Activated CD4-positive, alpha-beta T cell treated with anti-CD3 and anti-CD28 coated beads for 36 hours (primary cell): ENCODE measurements at regions not wholly inside any gene's neighbourhood (a gene's known extent, or its start where the extent isn't known, plus 50 kb on each side); places are given as distances from the start of the nearest gene placed in this dataset.
"Not testable (repeated sequence)": the region's sequence is repeated elsewhere in the genome, so short reads cannot be mapped to it uniquely, and the experiment has no call there.

Experiments used
- ATAC-seq: fragments of 200-7000 bp; cut with Tn5 transposase; one replicate; pipeline ENCODE4 v1.10.0; 2021; ENCODE audit warnings: mild to moderate bottlenecking, moderate library complexity
- CTCF ChIA-PET: fragments of 350-600 bp; sonication (Branson Sonifier 250); formaldehyde crosslinking; loops from one replicate; lab custom pipeline; 2021; ENCODE audit warnings: antibody characterized with exemption; lab: Charles Lee
- POLR2A ChIA-PET: fragments of 350-600 bp; sonication (Branson Sonifier 250); formaldehyde crosslinking; loops from one replicate; lab custom pipeline; 2021; ENCODE audit warnings: antibody characterized with exemption, inconsistent platforms; lab: Charles Lee
- DNase-seq: peaks from one replicate; pipeline ENCODE4 v3.0.0-alpha.2; 2020
- H3K27ac Mint-ChIP-seq: one replicate; pipeline ENCODE4 v1.8.0; 2021; ENCODE audit warnings: mixed read lengths
- H3K27me3 Mint-ChIP-seq: one replicate; pipeline ENCODE4 v1.8.0; 2021; ENCODE audit warnings: mixed read lengths
- H3K36me3 Mint-ChIP-seq: one replicate; pipeline ENCODE4 v1.8.0; 2021; ENCODE audit warnings: low read depth, mixed read lengths
- H3K4me1 Mint-ChIP-seq: one replicate; pipeline ENCODE4 v1.8.0; 2021; ENCODE audit warnings: mixed read lengths
- H3K4me3 Mint-ChIP-seq: one replicate; pipeline ENCODE4 v1.8.0; 2021; ENCODE audit warnings: mild to moderate bottlenecking, moderate library complexity, mixed read lengths
- H3K9me3 Mint-ChIP-seq: one replicate; pipeline ENCODE4 v1.8.0; 2021; ENCODE audit warnings: low read depth, mixed read lengths
- intact Hi-C, 2 experiments: fragments of 100-400 bp; cut with DNase I in 1 of 2; cut with micrococcal nuclease in 1 of 2; formaldehyde crosslinking; loops; one replicate each; pipeline versions ENCODE4 v1.14.2 to v1.15.1; 2022 to 2024; cut with DNase I, micrococcal nuclease

- H3K27ac Mint-ChIP-seq, result no peak overlapping the region
- POLR2A ChIA-PET, result no interaction called here
- no peaks in the 10 kb centered on the region for H3K4me1 Mint-ChIP-seq
- no peaks in the 10 kb centered on the region for H3K9me3 Mint-ChIP-seq
- ATAC-seq (no peak), DNase-seq (no peak)
- intact Hi-C loops, result no loop called here
- H3K4me3 Mint-ChIP-seq, result no peak overlapping the region
- H3K27me3 Mint-ChIP-seq, result peaks cover 7% of the 10 kb centered on the region
- H3K36me3 Mint-ChIP-seq, result no peaks in the 10 kb centered on the region
- CTCF ChIA-PET, result interaction anchor here (0.7 kb wide), 1 partner anchor 308 kb away, joined by 3 read pairs; no protein-coding TSS in a partner anchor
These were observed 308.8 kb upstream of the NREP start for GRCh38 chr5:112065781-112066180.

- DNase-seq, result no peak
- POLR2A ChIA-PET, result no interaction called here
- ATAC-seq, result no peak
- peaks cover 7% of the 10 kb centered on the region for H3K27me3 Mint-ChIP-seq
- no peaks in the 10 kb centered on the region for H3K4me1 Mint-ChIP-seq
- H3K36me3 Mint-ChIP-seq, result no peaks in the 10 kb centered on the region
- no peak overlapping the region for H3K27ac Mint-ChIP-seq
- intact Hi-C loops, result no loop called here
- H3K4me3 Mint-ChIP-seq, result no peak overlapping the region
- CTCF ChIA-PET, result interaction anchor here (0.7 kb wide), 1 partner anchor 295 kb away, joined by 3 read pairs; no protein-coding TSS in a partner anchor
- H3K9me3 Mint-ChIP-seq, result no peaks in the 10 kb centered on the region
These were observed 308.0 kb upstream of the NREP start for GRCh38 chr5:112064956-112065355.

GRCh38 chr5:112064271-112064701 lies 307.3 kb upstream of the NREP start:
- Mint-ChIP-seq H3K9me3 (no peaks in the 10 kb centered on the region), H3K4me1 (no peaks in the 10 kb centered on the region), H3K27me3 (peaks cover 7% of the 10 kb centered on the region), H3K4me3 (no peak overlapping the region), H3K36me3 (no peaks in the 10 kb centered on the region), H3K27ac (no peak overlapping the region)
- ChIA-PET POLR2A (no interaction called here), CTCF (interaction anchor here (0.7 kb wide), 1 partner anchor 295 kb away, joined by 3 read pairs; no protein-coding TSS in a partner anchor)
- no peak for ATAC-seq
- intact Hi-C loops, result no loop called here
- no peak for DNase-seq

GRCh38 chr5:112063856-112064255 lies 306.9 kb upstream of the NREP start:
- DNase-seq (no peak), ATAC-seq (no peak)
- Mint-ChIP-seq H3K9me3 (no peaks in the 10 kb centered on the region), H3K27me3 (peaks cover 7% of the 10 kb centered on the region), H3K36me3 (no peaks in the 10 kb centered on the region), H3K4me1 (no peaks in the 10 kb centered on the region), H3K27ac (no peak overlapping the region), H3K4me3 (no peak overlapping the region)
- ChIA-PET CTCF (no interaction called here), POLR2A (no interaction called here)
- intact Hi-C loops, result no loop called here

- Mint-ChIP-seq H3K4me3 (no peak overlapping the region), H3K27me3 (peaks cover 7% of the 10 kb centered on the region), H3K36me3 (no peaks in the 10 kb centered on the region), H3K27ac (no peak overlapping the region), H3K9me3 (no peaks in the 10 kb centered on the region), H3K4me1 (no peaks in the 10 kb centered on the region)
- no peak for ATAC-seq
- intact Hi-C loops, result no loop called here
- ChIA-PET POLR2A (no interaction called here), CTCF (no interaction called here)
- DNase-seq, result no peak
These were observed 306.2 kb upstream of the NREP start for GRCh38 chr5:112063191-112063590.

GRCh38 chr5:112062181-112062580 lies 305.2 kb upstream of the NREP start:
- H3K27me3 Mint-ChIP-seq, result peaks cover 3% of the 10 kb centered on the region

GRCh38 chr5:112061666-112062065 lies 304.7 kb upstream of the NREP start:
- Mint-ChIP-seq H3K4me1 (no peaks in the 10 kb centered on the region), H3K27me3 (peaks cover 4% of the 10 kb centered on the region), H3K4me3 (no peak overlapping the region), H3K36me3 (no peaks in the 10 kb centered on the region), H3K27ac (no peak overlapping the region), H3K9me3 (no peaks in the 10 kb centered on the region)
- ChIA-PET POLR2A (no interaction called here), CTCF (no interaction called here)
- intact Hi-C loops, result no loop called here
- ATAC-seq (no peak), DNase-seq (no peak)

More at GRCh38 chr5:112062181-112062580, 305.2 kb upstream of the NREP start:
- ChIA-PET CTCF (no interaction called here), POLR2A (no interaction called here)
- intact Hi-C loops, result no loop called here
- DNase-seq (no peak), ATAC-seq (no peak)
- H3K36me3 Mint-ChIP-seq, result no peaks in the 10 kb centered on the region
- no peaks in the 10 kb centered on the region for H3K9me3 Mint-ChIP-seq
- no peaks in the 10 kb centered on the region for H3K4me1 Mint-ChIP-seq
- H3K4me3 Mint-ChIP-seq, result no peak overlapping the region
- H3K27ac Mint-ChIP-seq, result no peak overlapping the region

GRCh38 chr5:112059579-112060135 lies 302.7 kb upstream of the NREP start:
- Mint-ChIP-seq H3K4me1 (no peaks in the 10 kb centered on the region), H3K27me3 (peaks cover 2% of the 10 kb centered on the region), H3K9me3 (peaks cover 3% of the 10 kb centered on the region), H3K27ac (no peak overlapping the region), H3K4me3 (no peak overlapping the region), H3K36me3 (no peaks in the 10 kb centered on the region)
- POLR2A ChIA-PET, result no interaction called here
- no peak for ATAC-seq
- intact Hi-C loops, result no loop called here
- DNase-seq, result no peak
- CTCF ChIA-PET, result no interaction called here

GRCh38 chr5:112049738-112050137 lies 292.7 kb upstream of the NREP start:
- Mint-ChIP-seq H3K4me3 (no peak overlapping the region), H3K27me3 (no peaks in the 10 kb centered on the region), H3K4me1 (no peaks in the 10 kb centered on the region), H3K27ac (no peak overlapping the region), H3K36me3 (no peaks in the 10 kb centered on the region), H3K9me3 (no peaks in the 10 kb centered on the region)
- DNase-seq (no peak), ATAC-seq (no peak)
- intact Hi-C loops, result no loop called here
- ChIA-PET POLR2A (no interaction called here), CTCF (interaction anchor here (0.6 kb wide), 1 partner anchor 94 kb away, joined by 3 read pairs; no protein-coding TSS in a partner anchor)

- Mint-ChIP-seq H3K36me3 (no peaks in the 10 kb centered on the region), H3K9me3 (peaks cover 4% of the 10 kb centered on the region), H3K27ac (no peak overlapping the region), H3K27me3 (peaks cover 2% of the 10 kb centered on the region), H3K4me1 (no peaks in the 10 kb centered on the region), H3K4me3 (no peak overlapping the region)
- ChIA-PET POLR2A (no interaction called here), CTCF (no interaction called here)
- ATAC-seq (no peak), DNase-seq (no peak)
- intact Hi-C loops, result no loop called here
These were observed 279.2 kb upstream of the NREP start for GRCh38 chr5:112036206-112036605.

- H3K27ac Mint-ChIP-seq, result no peak overlapping the region
- no peak overlapping the region for H3K4me3 Mint-ChIP-seq
- H3K4me1 Mint-ChIP-seq, result no peaks in the 10 kb centered on the region
- ChIA-PET POLR2A (no interaction called here), CTCF (interaction anchor here (0.6 kb wide), 1 partner anchor 484 kb away, joined by 3 read pairs; no protein-coding TSS in a partner anchor)
- intact Hi-C loops, result no loop called here
- H3K36me3 Mint-ChIP-seq, result no peaks in the 10 kb centered on the region
- no peak for ATAC-seq
- H3K9me3 Mint-ChIP-seq, result peaks cover 4% of the 10 kb centered on the region
- DNase-seq, result no peak
- peaks cover 2% of the 10 kb centered on the region for H3K27me3 Mint-ChIP-seq
These were observed 277.5 kb upstream of the NREP start for GRCh38 chr5:112034421-112034979.

GRCh38 chr5:112026879-112027278 lies 269.9 kb upstream of the NREP start:
- H3K4me3 Mint-ChIP-seq, CTCF ChIA-PET, H3K9me3 Mint-ChIP-seq, ATAC-seq, POLR2A ChIA-PET, H3K4me1 Mint-ChIP-seq, intact Hi-C loops, H3K27ac Mint-ChIP-seq, H3K27me3 Mint-ChIP-seq, DNase-seq, H3K36me3 Mint-ChIP-seq: not testable (repeated sequence)
